ENCODE measurements at regions not wholly inside any gene's neighbourhood (a gene's known extent, or its start where the extent isn't known, plus 50 kb on each side); places are given as distances from the start of the nearest gene placed in this dataset.

- no peak for TF ChIP-seq POLR2A (IDR thresholded peaks at IDR 0.05; ENCODE audit: low read depth, low read length)
- no peak for TF ChIP-seq POLR2AphosphoS5 (IDR thresholded peaks at IDR 0.05; ENCODE audit: low read depth, low read length)
Measured at GRCh38 chr3:153829606-153830170, 291.5 kb upstream of the ARHGEF26 start.
